Stimulated activated CD4-positive, alpha-beta T cell treated with anti-CD3 and anti-CD28 coated beads, Interleukin-12 subunit alpha, Interleukin-12 subunit beta, amount 100 ng/mL, for 4 hours (primary cell): ENCODE measurements at regions not wholly inside any gene's neighbourhood (a gene's known extent, or its start where the extent isn't known, plus 50 kb on each side); places are given as distances from the start of the nearest gene placed in this dataset.

Experiments
- DNase-seq: peaks from one replicate; pipeline ENCODE4 v3.0.0-alpha.2; 2020

DNA sequence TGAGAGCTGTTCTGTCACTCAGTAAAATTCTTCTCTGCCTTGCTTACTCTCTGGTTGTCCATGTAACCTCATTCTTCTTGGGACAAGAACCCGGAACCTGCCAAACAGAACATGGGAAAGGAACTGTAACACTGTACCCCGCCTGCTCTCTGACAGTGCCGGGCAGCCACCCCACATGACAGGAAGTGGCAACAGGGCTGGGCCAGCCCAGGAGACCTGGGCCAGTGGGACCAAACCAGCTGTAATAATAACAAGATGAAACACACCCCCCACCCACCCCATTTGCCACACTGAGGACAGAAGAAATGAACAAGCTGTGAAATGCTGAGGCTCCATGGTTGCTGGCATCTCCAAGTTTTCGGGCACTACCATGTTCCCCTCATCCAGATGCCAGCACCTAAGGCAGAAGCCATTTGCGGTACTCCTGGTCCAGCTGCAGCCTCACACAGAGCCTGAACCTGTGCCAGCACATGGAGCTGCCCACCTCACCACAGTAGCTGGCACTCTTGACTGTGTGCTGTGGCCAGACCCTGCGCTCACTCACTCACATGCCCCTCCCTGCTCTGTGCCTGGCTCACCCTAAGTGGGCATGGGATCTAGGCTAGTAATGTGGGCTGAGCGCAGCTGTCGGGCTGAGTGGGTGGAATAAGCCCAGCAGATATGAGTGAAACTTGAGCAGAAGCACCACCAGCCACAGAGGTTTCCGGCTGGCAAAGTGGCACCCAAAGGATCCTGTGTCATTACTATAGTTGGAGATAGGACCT lies 126.2 kb upstream of the UGT8 start:
- DNase-seq = no peak

DNA sequence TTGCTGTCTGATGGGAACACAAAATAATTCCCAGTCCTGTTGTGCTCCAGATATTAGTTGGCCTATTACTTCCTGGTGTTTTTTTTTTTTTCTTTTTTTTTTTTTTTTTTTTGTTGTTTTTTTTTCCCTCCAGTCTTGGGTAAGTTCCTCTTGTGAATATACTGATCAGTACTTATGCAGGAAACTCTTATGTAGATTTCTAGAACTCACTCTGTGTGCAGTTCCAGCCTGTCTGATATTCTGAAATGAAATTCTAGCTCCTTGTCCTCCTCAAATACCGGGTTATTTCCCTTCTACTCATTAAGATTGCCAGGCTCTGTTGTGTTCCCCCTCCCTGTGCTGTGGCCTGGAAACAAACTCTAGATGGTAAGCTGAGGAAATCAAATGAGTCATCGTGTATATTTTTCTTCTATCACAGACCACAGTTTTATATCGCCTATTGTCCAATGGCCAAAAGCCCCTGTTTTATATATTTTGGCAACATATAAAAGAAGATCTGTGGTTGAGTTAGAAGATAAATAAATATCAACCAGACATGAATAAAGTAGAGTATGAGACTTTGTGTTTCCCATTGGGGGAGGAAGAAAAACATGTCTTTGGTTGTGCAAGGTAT lies 124.3 kb upstream of the UGT8 start:
- no peak for DNase-seq

DNA sequence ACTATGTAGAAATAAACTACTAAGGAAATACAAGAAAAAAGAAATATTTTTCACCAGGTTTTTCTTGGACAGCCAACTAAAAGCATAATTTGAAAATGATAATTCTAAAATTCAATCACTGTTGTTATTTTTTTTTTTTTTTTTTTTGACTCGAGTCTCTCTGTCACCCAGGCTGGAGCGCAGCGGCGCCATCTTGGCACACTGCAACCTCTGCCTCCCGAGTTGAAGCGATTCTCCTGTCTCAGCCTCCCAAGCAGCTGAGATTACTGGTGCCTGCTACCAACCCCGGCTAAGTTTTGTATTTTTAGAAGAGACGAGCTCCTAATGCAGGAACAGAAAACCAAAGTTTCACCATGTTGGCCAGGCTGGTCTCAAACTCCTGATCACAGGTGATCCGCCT lies 122.3 kb upstream of the UGT8 start:
- DNase-seq = no peak

GRCh38 chr4:114479595-114479994 lies 119.0 kb upstream of the UGT8 start:
- no peak for DNase-seq

- no peak for DNase-seq
These were observed 116.8 kb upstream of the UGT8 start for GRCh38 chr4:114481856-114482255.

GRCh38 chr4:114487101-114487500 lies 111.5 kb upstream of the UGT8 start:
- DNase-seq = no peak

DNA sequence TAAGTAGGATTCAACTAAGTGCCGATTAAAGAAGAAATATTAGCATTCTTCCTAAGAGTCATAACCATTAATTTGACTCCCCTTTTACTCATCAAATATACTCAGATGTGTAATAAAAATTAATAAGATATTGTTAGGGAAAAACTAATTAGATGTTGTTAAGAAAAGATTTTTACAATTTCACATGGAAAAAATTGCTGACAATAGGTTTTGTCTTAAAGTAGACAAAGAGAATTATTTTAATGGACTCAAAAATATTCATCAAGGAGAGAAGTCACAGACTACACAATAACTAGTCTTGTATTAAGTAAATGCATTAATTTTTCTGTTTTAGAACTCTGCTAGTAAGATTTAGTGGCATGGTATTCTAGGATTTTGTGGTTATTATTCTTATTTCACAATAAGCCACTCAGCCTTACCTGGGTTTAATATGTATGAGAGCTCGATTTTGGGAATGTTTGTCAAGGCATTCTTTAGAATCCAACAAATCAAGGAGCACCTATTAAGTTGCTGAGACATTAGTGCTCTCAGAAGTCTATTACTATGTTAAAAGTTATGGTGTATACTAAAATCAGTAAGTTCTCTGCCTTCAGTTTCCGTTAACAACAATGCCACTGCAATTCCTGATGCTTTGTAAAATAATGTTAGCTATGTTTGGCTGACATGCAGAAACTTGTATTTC lies 110.2 kb upstream of the UGT8 start:
- DNase-seq = no peak

GRCh38 chr4:114494246-114494803 lies 104.3 kb upstream of the UGT8 start:
- DNase-seq = no peak

DNA sequence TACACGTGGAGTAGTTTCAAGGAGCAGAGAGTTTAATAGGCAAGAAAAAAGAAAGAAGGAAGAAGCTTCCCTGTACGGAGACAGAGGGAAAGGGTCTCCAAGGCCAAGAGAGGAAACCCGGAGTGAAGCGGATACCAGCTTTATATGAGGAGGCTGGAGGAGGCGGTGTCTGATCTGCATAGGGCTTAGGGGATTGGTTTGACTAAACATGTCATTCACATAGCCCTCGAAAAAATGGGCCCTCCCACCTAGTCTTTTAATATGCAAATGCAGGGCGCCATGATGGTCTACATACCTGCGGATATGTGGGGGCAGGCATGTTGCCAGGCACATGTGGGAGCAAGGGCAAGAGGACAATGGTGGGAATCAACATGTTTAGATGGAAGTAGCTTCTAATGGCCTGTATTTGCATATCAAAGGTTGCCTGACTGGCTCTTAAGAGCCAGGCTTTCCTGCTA lies 103.1 kb upstream of the UGT8 start:
- no peak for DNase-seq

GRCh38 chr4:114497116-114497515 lies 101.5 kb upstream of the UGT8 start:
- DNase-seq = no peak

DNA sequence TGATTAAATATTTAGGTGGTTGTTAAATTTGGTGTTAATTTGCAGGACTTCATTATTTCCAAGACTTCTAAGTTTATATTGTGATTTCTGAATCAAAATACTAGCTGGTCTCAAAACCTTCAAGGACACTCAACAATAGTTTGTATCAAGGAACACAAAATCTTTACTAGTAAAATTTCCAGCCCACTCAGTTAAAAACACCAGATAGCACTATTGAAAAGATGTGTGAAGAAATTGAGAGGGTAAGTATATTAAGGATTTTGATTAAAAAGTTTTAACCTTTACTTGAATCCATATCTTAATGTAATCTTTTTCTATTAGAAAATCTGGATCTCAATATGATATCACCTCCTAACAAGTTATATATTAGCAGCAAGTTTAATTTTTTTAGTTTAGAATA lies 89.3 kb upstream of the UGT8 start:
- no peak for DNase-seq

DNA sequence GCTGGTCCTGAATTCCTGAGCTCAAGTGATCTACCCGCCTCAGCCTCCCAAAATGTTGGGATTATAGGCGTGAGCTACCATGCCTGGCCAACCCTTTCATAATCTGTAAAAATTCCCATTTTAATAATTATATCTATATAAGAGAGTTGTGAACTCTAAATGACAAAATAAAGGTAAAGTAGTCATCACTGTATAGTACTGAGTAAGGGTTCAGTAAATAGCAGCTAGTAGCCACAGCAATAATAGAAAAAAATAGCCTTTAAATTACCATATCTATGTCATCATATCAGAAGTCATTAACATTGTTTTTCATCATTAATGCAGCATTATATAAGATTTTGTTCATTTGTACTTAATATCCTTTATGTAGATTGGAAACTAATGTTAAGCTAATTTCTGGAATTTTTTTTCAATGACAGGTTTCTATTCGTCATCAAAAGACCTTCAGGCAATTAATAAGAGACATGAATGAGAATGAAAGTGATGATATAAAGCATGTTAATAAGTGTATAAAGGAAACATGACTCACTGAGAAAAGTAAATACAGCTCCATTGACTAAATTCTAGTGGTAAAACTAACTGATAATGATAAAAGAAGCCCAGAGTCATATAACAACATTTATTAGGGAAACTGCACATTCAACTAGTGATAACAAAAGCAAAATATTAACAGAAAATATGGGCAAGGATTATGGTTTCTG lies 85.9 kb upstream of the UGT8 start:
- no peak for DNase-seq

DNA sequence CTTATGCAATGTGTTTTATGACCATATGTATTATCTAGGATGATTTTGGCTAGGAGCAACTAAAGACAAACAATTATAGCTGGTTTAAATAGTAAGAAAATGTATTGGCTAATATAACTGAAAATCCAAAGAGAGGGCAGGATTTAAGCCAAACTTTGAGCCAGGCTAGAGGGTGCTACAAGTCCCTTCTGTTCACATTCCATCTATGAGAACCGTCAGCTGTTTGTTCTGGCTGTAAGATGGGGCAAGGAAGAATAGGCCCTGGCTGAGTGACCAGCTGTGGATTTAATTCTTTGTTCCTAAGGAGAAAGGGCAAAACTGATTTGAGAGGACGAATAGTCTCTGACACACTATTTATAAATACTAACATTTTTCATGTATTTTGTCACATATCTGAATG lies 79.2 kb upstream of the UGT8 start:
- no peak for DNase-seq

DNA sequence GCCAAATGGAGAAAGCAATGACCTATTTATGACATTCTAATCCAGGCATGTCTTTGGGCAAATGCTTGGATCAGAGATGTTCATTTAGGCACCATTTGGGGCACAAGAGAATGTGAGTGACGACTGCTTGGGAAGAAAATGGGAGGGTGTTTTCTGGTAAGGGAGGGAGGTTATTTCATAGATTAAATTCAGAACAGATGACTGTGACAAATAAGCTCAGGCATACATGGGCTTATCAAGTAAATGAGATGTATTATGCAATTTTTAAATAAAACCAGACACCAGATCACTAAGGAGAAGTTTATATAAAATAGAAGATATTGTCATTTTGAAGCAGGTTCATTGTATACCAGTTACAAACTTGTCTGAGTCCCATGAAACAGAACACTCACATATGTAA lies 71.4 kb upstream of the UGT8 start:
- no peak for DNase-seq

DNA sequence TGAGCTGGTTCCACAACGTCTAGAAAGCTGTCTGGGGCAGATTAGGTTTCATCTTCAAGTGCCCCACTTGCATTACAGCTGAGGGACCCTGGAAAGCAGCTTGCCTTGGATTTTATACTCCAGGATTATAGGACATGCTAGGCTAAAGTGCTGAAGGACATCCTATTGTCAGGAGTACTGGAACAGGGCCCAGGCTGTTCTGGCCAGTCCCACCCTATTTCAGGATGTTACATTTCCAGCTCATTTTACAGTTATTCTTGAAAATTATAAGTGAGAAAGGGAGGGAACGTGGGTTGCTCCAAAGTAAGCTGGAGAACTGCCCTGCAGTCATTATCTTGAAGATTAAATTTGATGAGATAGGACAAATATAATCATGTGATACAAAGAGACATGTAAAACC lies 71.0 kb upstream of the UGT8 start:
- no peak for DNase-seq

DNA sequence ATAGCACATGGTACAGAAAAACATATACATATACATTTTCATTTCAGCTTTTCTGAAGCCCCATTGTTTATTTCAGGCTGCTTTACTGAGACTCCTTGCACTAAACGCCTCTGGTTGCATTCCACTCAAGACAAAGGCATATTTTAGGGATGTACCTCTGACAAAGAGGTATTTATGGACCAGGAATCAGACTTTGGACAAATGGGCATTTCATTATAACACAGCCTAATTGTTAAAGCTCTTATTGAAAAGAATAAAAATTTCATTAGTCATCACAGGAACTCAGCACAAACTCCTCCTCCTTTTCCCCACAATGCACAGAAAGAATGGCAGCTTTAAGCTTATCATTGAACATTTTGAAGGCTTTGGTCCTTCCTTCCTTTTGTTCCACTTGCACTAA lies 62.9 kb upstream of the UGT8 start:
- DNase-seq = no peak

DNA sequence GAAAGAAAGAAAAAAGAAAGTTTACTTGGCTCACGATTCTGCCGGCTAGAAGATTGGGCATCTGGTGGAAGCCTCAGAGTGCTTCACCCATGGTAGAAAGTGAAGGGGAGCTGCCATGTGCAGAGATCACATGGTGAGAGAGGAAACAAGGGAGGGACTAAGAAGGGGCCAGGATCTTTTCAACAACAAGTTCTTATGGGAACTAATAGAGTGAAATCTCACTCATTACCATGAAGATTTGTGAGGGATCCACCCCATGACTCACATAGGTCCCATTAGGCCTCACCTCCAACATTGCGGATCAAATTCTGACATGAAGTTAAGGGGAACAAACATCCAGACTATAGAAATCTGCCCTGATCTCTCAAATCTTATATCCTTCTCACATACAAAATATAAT lies 61.3 kb upstream of the UGT8 start:
- DNase-seq = no peak

DNA sequence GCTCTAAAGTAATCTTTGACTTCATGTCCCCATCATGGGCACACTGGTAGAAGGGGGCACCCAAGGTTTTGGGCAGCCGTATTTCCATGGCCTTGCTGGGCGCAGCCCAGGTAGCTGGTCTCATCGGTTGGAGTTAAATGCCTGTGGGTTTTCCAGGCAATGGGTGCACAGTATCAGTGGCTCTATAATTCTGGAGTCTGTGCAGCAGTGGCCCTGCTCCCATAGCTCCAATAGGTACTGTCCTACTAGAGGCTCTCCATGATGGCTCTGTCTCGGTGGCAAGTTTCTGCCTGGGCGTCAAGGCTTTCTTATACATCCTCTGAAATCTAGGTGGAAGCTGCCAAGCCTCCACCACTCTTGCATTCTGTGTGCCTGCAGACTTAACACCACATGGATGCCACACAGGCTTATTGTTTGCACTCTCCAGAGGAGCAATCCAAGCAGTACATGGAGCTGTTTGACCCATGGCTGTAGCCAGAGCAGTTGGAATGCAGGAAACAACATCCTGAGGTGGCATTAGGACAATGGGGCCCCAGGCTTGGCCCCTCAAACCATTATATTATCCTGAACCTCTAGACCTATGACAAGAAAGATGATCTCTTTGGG lies 60.5 kb upstream of the UGT8 start:
- DNase-seq = no peak

- no peak for DNase-seq
These were observed 58.6 kb upstream of the UGT8 start for GRCh38 chr4:114539985-114540384.

DNA sequence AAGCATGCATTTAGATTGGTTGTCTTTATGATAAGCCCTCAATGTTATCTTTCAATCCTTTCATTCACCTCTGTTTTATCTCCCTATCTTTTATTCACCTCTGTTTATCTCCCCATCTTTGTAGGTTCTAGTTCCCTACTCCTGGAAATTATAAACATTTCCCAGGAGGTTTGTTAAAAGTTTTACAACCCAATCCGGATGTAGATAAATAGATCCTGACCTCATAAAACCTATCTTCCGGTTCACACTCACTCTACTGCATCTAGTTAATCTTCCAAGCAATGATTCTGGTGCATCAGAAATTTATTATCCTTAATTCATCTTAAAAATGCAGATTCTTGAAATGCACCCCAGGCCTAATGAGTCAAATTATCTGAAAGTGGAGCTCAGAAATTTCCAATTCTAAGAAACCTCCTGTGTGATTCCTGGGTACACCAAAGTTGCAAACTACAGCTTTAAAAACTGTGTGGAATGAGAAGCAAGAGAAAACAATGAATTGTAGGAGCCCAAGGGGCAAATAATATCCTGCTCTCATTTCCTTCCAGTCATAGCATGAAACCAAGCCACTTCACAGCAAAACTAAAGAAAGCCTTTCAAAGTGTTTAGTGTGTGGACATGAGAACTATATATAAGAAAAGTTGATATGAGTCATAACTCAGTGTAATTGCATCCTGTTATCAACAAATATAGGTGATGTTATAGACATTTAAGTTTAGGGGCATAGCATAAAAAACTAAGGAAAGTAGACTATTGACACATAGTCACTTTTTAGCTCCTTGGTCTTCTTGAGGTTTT lies 51.1 kb upstream of the UGT8 start:
- DNase-seq = no peak
